ENCODE measurements at regions not wholly inside any gene's neighbourhood (a gene's known extent, or its start where the extent isn't known, plus 50 kb on each side); places are given as distances from the start of the nearest gene placed in this dataset.

GRCh38 chr10:30559180-30559579 lies 70.4 kb downstream of the LYZL2 start:
- ChIA-PET CTCF (no interaction called here), POLR2A (no interaction called here), RAD21 (ENCODE audit: low non-redundant PET in 1 of 2, low total read pairs in 2 of 2, uncharacterized antibody in 2 of 2, unreplicated experiment in 2 of 2) (no interaction called here)
- no peaks in the 10 kb centered on the region for H4K20me1 ChIP-seq (ENCODE audit: insufficient read depth)
- H2AFZ ChIP-seq (ENCODE audit: low read depth, low read length, poor library complexity, severe bottlenecking) = no peak overlapping the region
- no peaks in the 10 kb centered on the region for H3K9me2 ChIP-seq (ENCODE audit: insufficient read depth)
- no peaks in the 10 kb centered on the region for H3K36me3 ChIP-seq (ENCODE audit: control insufficient read depth in 1 of 2, insufficient read depth in 2 of 2, low read length in 2 of 2)
- H3K9ac ChIP-seq (ENCODE audit: low read length) = no peak overlapping the region
- H3K27ac ChIP-seq (ENCODE audit: low read depth, low read length) = no peak overlapping the region
- H3K4me1 ChIP-seq (ENCODE audit: control insufficient read depth in 1 of 2, insufficient read depth in 2 of 2, low read length in 2 of 2) = 0 out of 4 replicates have a peak, but pooled peaks cover 0 to 3% of the 10 kb centered on the region in 2 experiments
- no TSS peak for BruUV-seq (replicated peaks)
- H3K79me2 ChIP-seq (ENCODE audit: insufficient read depth, low read length) = no peaks in the 10 kb centered on the region
- no peaks in the 10 kb centered on the region for H3K27me3 ChIP-seq (ENCODE audit: insufficient read depth, low read length)
- no peak overlapping the region for H3K4me3 ChIP-seq (replicated peaks in 1 of 2; ENCODE audit: low read depth in 1 of 2, low read length in 2 of 2)
- ATAC-seq (no peak), DNase-seq (ENCODE audit: low read depth, low spot score) (no peak)
- TF ChIP-seq CBX3 (IDR thresholded peaks at IDR 0.05; ENCODE audit: low read depth) (no peak), YY1 (IDR thresholded peaks at IDR 0.05; ENCODE audit: extremely low read depth, insufficient replicate concordance, low read depth, low read length) (no peak), EZH2phosphoT487 (IDR thresholded peaks at IDR 0.05; ENCODE audit: borderline replicate concordance) (no peak)
- H3K9me3 ChIP-seq (ENCODE audit: control insufficient read depth in 1 of 2, insufficient read depth in 1 of 2, low read depth in 1 of 2, low read length in 2 of 2) = no peaks in the 10 kb centered on the region
- H3K4me2 ChIP-seq (ENCODE audit: low read length) = no peak overlapping the region
- intact Hi-C loops (cut with micrococcal nuclease) = no loop called here

GRCh38 chr10:30558411-30558810 lies 71.1 kb downstream of the LYZL2 start:
- TF ChIP-seq ELF1 (IDR thresholded peaks at IDR 0.05; ENCODE audit: borderline replicate concordance, low read depth) = no peak
- TF ChIP-seq CBX3 (IDR thresholded peaks at IDR 0.05; ENCODE audit: low read depth) = no peak
- TF ChIP-seq POLR2A (IDR thresholded peaks at IDR 0.05; ENCODE audit: borderline replicate concordance, extremely low read depth, insufficient read depth, insufficient read length) = no peak
- no peak for TF ChIP-seq RAD21 (IDR thresholded peaks at IDR 0.05; ENCODE audit: low read depth)
- TF ChIP-seq EZH2phosphoT487 (IDR thresholded peaks at IDR 0.05; ENCODE audit: borderline replicate concordance) = no peak
- no peak for TF ChIP-seq REST (IDR thresholded peaks at IDR 0.05; ENCODE audit: low read depth)
- TF ChIP-seq EGR1 (IDR thresholded peaks at IDR 0.05; ENCODE audit: low read depth) = no peak
- no peak for TF ChIP-seq EZH2 (IDR thresholded peaks at IDR 0.05)
- no peak for TF ChIP-seq SRF (IDR thresholded peaks at IDR 0.05; ENCODE audit: low read depth)
- no peak for TF ChIP-seq ZNF274 (IDR thresholded peaks at IDR 0.05; ENCODE audit: low read depth, low read length)
- TF ChIP-seq FOSL1 (IDR thresholded peaks at IDR 0.05; ENCODE audit: low read depth) = no peak
- Histone ChIP-seq H4K20me1 (ENCODE audit: insufficient read depth) (no peaks in the 10 kb centered on the region), H3K79me2 (ENCODE audit: insufficient read depth, low read length) (no peaks in the 10 kb centered on the region), H3K4me3 (replicated peaks in 1 of 2; ENCODE audit: low read depth in 1 of 2, low read length in 2 of 2) (no peak overlapping the region), H3K27me3 (ENCODE audit: insufficient read depth, low read length) (no peaks in the 10 kb centered on the region), H3K4me2 (ENCODE audit: low read length) (no peak overlapping the region), H2AFZ (ENCODE audit: low read depth, low read length, poor library complexity, severe bottlenecking) (no peak overlapping the region), H3K9me2 (ENCODE audit: insufficient read depth) (no peaks in the 10 kb centered on the region), H3K36me3 (ENCODE audit: control insufficient read depth in 1 of 2, insufficient read depth in 2 of 2, low read length in 2 of 2) (no peaks in the 10 kb centered on the region), H3K4me1 (ENCODE audit: control insufficient read depth in 1 of 2, insufficient read depth in 2 of 2, low read length in 2 of 2) (0 out of 4 replicates have a peak, but pooled peaks cover 0 to 3% of the 10 kb centered on the region in 2 experiments), H3K9me3 (ENCODE audit: control insufficient read depth in 1 of 2, insufficient read depth in 1 of 2, low read depth in 1 of 2, low read length in 2 of 2) (no peaks in the 10 kb centered on the region), H3K27ac (ENCODE audit: low read depth, low read length) (no peak overlapping the region), H3K9ac (ENCODE audit: low read length) (no peak overlapping the region)
- ChIA-PET POLR2A (no interaction called here), RAD21 (ENCODE audit: low non-redundant PET in 1 of 2, low total read pairs in 2 of 2, uncharacterized antibody in 2 of 2, unreplicated experiment in 2 of 2) (no interaction called here), CTCF (no interaction called here)
- DNase-seq (ENCODE audit: low read depth, low spot score) = no peak
- intact Hi-C loops (cut with micrococcal nuclease) = no loop called here
- BruUV-seq (replicated peaks) = no TSS peak
- ATAC-seq = no peak
